ENCODE measurements at regions not wholly inside any gene's neighbourhood (a gene's known extent, or its start where the extent isn't known, plus 50 kb on each side); places are given as distances from the start of the nearest gene placed in this dataset.

DNA sequence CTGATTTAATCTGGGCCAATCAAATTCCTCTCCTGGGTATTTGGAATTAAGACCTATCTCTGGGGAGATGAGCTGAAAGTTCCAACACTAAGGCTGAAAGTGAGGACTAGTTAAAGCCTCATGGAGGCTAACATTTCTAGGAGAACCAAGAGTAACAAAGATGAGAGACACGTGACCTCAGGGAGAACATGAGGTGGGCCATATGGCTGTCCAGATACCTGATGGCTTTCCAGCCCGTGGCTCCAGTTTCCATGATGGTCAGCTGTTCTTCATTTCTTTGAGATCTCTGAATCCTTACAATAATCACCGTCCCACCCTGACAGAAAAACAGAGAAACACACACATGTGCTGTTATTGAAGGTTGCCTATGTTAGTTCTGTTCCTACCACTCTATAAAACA is 66.1 kb downstream of the LEPR start:
- no peak for DNase-seq

DNA sequence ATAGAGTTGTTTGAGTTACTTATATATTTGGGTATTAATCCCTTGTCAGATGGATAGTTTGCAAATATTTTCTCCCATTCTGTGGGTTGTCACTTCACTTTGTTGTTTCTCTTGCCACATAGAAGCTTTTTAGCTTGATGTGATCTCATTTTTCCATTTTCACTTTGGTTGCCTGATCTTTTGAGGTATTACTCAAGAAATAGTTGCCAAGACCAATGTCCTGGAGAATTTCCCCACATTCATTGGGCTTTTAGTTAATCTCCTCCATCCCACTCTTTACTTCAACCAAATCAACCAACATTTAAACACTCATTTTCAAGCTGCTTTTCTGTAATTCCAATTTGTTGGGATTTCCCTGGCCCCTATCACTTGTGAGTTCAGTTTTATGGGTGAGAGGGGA is 69.0 kb downstream of the LEPR start:
- DNase-seq = no peak

DNA sequence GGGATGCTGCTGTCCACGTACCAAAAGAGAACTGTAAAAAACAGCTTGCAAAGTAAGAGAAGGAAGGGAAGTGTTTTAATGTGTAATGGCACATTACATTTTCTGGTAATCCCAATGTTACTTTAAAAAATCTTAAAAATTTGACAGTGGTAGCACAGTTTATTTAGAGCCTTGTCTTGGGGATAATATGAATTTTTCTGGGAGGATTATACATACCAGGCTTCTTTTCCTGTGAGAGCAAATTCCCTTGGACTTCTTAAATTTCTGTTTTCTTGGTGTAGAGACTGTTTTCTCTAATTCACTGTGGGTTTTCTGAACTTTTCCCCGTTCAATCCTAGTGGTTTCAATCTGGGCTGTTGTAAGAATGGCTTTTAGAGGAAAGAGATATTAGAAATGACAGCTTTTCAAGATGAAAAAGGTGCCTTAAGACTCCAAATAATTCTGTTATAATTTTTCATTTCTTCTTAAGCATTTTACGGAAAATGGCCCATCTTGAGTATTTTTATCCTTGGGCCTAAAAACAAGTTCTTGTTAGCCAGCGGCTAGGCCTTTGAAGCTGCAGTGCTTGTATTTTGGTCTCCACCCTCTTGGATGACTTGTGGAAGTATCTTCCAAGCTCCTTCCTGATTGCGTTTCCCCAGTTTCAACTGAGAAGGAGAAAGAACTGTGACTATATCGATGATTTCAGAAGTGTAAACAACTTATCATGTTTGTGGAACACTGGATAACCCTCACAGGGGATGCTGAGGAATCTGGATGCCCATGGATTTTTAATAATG is 70.0 kb downstream of the LEPR start:
- DNase-seq = no peak

DNA sequence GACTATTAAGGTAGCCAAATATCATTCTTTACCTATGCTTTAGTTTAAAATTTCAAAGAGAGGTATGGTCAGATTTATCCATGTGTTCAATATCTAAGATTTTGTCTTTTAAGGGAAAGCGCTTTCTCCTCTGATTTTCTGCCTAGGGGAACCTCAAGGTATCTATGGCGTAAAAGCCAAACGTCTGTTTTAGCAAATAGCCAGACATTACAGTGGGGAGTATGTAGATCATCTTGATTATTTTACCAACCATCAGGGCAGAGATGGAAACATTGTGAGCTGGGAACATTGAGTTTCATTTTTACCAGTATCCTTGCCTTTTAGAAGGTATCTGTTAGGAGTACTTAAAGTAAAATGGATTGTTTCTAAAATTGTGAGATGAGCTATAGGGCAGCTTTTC is 71.0 kb downstream of the LEPR start:
- DNase-seq = no peak

DNA sequence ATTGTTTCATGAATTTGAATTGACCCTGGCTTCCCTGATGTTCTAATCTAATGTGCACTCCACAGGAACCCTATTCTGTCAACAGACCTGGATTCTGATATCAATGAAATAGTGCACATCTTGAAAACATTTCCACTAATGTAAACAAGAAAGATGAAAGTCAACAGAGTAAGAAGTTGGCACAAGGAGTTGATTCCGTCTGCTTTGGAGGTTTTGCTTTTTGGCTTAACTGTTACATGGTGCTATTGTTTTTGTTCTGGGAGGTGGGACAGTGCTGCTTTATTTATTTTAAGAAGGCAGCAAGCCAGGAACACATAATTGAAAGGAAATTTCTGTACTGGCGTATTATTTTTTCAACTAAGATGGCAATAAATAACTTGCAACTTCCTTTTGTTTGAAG is 73.3 kb downstream of the LEPR start:
- DNase-seq = no peak

DNA sequence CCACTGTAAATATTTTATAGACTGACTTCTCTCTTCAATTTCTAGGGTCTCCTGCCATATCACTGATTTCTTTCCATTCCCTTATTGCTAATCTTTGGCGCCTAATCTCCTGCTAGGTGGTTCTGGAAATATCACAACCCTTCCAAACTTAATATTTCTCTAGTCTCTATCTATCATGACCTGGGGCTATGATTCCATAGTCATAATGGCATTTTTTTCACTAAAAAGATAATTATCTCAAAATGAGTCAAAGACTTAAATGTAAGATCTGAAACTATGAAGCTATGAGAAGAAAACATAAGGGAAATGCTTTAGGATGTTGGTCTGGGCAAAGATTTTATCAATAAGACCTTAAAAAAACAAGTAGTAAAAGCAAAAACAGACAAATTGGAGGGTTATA is 74.2 kb downstream of the LEPR start:
- no peak for DNase-seq

DNA sequence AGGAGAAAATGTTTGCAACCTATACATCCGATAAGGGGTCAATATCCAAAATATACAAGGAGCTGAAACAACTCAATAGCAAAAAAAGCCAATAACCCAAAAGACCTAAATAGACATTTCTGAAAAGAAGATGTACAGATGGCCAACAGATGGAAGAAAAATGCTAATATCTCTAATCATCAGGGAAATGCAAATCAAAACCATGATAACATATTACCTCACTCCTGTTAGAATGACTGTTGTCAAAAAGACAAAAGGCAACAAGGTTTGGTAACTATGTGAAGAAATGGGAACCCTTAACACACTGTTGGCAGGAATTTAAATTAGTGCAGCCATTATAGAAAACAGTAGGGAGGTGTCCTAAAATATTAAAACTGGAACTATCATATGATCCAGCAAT is 74.7 kb downstream of the LEPR start:
- DNase-seq = no peak

DNA sequence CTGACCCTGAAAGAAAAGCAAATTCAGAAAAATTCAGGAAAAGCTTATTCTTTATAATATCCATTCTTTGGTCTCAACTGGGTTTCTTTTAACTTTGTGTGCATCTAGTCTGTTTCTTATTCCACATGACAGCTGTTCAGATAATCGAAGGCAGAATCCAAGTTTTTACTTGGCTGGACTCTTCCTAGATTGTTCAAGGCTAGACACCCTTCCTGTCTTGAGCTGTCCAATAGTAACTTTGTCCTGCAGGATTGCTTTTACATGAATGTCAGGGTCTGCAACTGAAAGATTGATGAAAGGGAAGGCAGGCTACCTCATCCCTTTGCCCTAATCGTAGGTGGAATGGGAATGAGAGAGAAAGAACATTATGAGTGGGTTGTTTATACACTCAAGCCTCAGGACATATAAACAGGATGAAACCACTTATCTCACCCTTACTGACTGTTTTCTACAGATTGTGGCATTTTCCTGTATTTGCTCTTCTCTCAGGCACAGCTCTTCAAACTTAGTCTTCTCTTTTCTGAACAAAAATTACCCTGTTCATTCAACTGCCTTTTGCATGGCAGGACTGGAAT is 76.9 kb downstream of the LEPR start:
- no peak for DNase-seq

DNA sequence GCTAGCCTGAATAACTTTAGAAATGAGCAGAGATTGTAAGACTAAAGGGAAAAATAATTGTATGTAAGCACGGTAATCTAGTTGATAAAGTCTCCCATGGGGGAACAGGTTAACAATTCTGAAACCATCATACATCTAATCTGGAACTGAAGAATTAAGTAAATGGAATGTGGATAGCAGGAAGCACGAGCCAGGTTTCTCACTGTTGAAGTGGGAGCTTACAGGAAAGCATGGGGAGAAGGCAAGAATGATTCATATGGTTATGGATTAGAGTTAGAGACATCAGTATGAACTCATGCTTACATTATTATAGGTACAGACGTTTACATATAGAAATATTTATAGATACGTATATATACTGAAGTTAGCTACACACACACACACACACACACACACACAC is 83.0 kb downstream of the LEPR start:
- DNase-seq = no peak

DNA sequence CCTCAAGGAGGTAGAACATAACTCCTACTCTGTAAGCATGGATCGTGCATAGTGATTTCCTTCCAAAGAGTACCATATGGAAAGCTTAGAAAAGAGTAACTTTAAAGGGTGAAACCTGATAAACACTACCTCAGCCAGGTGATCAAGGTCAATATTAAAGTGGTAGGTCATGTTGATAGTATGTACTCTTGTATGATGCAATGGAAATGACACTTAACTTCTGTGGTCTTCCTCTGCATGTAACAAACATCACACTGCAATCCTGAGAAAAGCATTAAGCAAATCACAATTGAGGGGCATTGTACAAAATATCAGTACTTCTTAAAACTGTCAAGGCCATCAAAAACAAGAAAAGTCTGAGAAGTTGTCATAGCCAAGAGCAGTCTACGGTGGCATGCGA is 83.8 kb downstream of the LEPR start:
- DNase-seq = no peak

DNA sequence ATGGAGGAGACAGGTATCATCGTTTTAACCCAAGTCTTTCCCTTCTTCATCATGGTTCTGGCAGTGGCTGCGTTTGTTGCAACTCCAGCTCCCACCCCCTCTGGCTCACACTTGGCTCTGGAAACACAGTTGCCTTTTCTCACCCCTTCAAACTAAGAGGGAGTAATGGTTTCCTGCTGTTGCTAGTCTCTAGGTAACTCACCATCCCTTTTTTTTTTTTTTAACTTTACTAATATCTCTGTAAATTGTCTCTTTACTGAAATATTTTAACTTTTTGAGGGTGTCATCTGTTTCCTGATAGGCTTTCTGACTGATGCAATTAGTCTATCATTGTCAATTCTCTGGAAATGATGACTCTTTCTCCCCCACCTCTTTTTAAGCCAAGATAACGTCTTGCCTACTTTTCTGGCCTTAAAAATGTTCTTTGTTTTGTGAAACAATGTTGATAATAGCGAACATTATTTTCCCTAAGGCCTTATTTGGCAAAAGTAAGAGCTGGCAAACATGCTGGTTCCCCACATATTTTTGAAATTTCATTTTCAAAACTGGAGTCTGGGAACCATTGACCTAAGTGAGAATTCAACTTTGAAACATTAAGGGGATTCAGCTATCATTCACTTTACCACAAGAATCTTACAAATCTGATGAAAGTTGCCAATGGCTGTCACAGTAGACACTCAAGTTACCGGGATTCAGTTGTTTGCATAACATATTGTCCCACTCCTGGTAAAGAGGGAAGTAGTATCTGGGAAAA is 85.3 kb downstream of the LEPR start:
- DNase-seq = no peak

DNA sequence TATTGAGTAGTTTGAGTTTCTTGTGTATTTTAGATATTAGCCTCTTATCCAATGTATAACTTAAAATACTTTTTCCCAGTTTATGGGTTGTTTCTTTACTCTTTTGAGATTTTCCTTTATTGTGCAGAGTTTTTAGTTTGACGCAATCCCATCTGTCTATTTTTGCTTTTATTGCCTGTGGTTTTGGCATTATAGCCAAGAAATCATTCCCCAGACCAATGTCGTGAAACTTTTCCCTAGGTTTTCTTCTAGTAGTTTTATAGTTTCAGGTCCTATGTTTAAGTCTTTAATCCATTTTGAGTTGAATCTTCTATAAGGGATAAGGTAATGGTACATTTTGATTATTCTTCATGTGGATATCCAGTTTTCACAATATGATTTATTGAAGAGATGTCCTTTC is 87.6 kb downstream of the LEPR start:
- DNase-seq = no peak

DNA sequence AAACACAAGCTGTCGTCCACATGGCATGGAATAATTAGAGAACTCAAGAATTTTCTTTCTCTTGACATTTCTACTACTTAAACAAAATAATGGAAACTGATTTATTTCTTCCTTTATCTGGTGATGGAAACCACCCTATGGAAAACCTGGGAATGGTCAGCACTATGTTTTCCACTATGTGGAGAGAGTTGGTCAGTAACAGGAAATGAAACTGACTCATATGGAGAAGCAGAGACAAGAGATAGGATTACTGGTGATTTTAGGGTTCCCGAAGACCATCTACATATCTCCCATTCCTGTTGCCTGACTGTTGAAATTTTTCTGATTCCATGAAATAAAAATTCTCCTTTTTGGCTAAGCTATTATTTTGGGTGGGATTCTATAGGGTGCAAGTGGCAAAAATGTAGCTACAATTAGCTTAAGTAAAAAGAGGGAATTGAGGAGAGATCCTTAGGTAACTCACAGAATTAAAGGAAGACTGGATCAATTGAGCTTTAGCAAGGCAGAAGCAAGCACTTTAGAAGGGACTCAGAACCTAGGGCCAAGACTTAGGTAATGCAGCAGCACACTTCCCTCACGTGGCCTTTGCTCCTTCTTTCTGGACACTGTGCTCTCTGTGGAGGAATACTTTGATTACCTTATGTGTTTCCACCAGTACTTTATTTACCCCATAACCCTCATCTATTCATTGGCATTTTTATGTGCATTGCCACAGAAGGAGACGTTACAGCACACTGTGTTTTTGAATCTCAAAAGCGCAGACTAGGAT is 89.6 kb downstream of the LEPR start:
- no peak for DNase-seq

DNA sequence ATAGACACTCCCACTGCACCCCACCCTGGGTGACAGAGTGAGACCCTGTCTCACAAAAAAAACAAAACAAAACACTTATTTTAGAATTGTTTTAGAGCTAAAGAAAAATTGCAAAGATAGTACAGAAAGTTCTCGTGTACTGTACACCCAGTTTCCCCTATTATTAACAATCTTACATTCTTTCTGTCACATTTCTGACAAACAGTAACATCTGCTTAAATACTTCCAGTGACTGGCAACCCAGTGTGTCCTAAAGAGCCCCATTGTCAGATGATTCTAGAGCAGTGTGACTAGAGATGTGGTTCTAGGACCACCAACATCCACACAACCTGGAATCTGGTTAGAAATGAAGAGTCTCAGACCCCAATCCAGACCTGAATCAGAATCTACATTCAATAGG is 90.5 kb downstream of the LEPR start:
- no peak for DNase-seq

DNA sequence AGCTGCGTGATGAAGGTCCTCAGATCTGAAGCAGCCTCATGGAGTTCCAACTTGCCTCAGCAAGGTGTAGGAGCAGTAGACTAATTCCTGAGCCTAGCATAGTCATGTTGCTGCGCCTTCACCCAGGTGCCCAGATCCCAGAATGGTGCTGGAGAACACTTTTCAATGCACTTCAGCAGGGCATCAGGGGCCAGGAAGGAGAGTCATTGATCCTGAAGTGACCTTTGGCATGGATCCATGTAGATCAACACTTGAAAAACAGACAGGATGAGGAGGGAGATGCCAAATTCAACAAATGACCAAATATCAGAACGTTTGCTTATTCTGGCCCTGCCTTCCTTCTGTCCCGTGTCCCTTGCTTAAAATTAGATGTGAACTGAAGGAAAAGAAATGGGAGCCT is 91.9 kb downstream of the LEPR start:
- no peak for DNase-seq

DNA sequence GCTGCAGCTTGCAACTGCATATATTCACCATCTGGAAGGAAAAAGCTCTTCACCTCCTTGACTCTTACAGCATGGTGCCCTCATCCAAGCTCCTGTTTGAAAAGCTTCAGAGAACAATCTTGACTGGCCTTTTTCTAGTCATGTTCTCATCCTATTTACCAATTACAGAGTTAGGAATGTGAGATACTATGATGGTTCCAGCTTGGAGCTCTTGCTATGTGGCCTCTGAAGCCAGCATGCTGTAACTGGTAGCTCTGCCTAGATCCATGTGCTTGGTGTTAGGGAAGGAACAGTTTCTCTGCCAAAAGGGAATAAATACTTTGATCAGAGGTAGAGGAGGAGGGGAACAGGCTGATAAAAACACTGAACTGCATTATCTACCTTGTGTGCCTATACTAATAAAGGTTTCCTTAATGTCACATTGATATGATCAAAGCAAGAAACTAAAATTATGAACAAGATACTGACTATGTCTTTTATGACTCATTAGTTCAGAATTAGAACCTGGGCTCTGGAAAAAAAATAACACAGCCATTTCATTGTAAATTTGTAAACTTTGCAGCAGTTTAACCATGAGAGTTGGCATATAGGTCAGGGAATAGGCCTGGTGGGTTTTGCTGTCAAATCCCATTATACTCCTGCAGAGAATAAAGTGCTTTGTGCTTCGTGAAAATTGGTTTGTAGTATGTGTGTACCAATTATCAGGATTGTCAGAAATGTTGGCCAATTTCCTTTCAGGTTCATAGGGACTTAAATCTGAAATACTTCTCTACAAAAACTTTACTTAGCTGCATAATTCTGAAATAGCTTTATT is 92.7 kb downstream of the LEPR start:
- DNase-seq = no peak

DNA sequence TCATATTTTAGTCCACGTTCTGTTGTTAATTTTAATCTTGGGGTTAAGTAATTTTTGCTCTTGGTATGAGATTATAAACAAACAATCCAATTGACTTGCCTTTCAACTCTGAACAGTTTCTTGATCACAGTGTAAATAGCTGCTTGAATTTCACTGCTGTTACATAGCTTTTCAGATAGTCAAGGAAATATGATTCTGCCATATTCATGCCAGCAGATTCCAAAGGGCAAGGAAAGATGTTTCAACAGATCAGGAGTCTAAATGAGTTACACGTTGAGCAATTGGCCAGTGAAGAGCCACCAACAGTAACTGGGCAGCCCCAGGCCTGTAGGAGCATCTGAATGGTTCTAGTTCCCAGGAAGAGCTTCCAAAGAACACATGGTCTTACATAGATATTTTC is 93.6 kb downstream of the LEPR start:
- no peak for DNase-seq

DNA sequence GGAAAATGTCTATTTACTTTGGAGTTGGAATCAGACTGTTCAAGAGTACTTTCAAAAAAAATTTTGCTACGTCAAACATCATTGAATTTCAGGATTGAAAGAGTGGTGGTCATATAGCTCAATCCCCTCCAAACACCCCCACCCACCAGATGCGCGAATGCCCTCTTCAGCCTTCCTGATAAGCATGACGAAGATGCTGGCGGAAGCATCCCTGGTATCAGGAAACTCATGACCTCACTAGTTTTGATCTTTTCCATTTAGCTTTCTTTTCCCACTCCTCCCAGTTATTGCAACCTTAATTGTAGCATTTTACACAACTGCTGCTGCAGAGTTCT is 104.4 kb downstream of the LEPR start:
- no peak for DNase-seq

DNA sequence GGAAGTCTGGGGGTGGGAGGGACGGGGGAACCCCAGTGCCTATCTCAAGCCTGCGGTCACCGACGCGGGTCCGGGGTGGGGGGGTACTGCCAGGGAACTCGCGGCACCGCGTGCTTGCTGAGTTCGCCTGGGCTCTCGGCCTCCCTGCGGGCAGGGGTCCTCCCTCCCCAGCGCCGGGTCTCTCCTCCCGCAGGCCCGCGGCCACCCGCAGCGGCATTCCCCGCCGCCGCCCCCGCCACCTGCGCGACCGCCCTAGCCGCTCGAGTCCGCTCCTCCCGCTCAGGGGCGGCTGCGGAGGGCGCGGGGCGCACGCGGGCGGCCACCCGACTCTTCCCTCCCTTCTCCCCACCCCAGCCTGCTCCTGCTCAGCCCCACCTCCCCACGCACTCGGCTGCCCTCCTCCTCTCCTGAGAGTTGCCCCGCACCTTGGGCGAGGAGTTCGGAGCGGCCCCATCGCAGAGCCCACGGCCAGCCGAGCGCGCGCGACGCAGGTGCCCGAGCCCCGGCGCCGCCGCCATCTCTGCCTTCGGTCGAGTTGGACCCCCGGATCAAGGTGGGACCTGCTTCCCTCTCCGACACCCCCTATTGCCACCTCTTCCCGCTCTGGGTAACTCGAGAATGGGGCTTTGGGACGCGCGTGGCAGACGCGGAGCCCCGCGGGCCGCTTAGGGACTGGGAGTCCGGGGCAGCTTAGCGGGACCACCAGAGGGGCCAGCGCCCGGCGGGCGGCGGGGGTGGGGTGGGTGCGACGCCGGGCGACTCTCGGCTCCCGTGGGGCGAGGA is 105.0 kb downstream of the LEPR start:
- no peak for DNase-seq

DNA sequence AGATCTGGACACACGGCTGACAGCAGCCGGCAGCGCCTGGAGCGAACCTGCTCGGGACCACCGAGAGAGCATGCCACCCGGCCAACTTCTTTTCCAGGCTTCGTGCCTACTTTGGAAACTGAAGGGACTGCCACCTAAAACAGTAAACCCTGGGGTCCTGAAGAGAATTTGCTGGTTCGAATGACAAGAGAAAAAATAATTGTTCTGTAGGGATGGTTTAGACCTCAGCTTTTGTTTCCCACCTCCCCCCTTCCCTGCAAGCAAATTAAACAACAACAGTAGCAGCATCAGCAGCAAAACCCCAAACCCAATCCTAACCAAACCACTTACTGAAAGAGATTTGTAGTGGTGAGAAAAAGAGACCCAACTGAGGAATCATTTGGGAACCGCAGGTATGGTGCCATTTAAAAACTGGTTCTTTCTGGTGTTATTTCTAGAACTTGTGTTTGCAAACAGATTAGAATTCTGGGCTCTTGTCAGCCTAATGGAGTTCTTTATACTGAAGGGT is 105.6 kb downstream of the LEPR start:
- DNase-seq = no peak

DNA sequence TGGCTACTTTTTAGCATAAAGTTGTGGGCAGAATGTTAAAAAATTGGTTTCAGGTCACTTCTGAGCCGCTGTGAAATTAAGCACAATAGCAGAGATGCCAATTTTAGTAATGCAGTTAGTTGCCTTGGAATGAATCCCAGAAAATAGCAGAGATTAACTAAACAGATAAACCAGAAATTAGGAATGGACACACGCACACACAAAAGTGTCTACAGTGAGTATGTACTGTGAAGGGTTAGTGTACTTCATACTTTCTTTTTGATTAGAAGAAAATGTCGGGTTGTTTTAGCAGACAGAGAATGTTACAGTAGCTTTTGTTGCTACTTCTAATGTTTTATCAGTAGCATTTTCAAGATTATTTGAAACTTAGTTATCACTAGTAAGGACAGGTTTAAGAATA is 106.7 kb downstream of the LEPR start:
- DNase-seq = no peak
